Astrocyte (in vitro differentiated cells and primary cell): ENCODE measurements at regions not wholly inside any gene's neighbourhood (a gene's known extent, or its start where the extent isn't known, plus 50 kb on each side); places are given as distances from the start of the nearest gene placed in this dataset.
A peak's percentile ranks its signal among the peaks of the same experiment; 100 is the strongest.

Experiments used
- DNase-seq: peaks from one replicate; pipeline ENCODE4 v3.0.0-alpha.2; 2010; ENCODE audit warnings: low read depth
- FAIRE-seq: peaks from 2 replicates; lab custom pipeline; 2011; peaks lifted over from hg19 to GRCh38; lab: Jason Lieb, UNC
- H2AFZ ChIP-seq: 2 replicates; pipeline ENCODE4 v1.6.0; 2012; ENCODE audit warnings: low read depth, low read length, inconsistent platforms
- H3K27ac ChIP-seq: 2 replicates; pipeline ENCODE4 v1.5.1; 2011; ENCODE audit warnings: low read depth, low read length, inconsistent platforms
- H3K27me3 ChIP-seq: 2 replicates; pipeline ENCODE4 v1.6.0; 2011; ENCODE audit warnings: low read length, inconsistent platforms; ENCODE audit not compliant: insufficient read depth
- H3K36me3 ChIP-seq: 2 replicates; pipeline ENCODE4 v1.5.1; 2011; ENCODE audit warnings: low read length, inconsistent platforms; ENCODE audit not compliant: insufficient read depth
- H3K4me1 ChIP-seq: 2 replicates; pipeline ENCODE4 v1.5.1; 2011; ENCODE audit warnings: low read length, inconsistent platforms; ENCODE audit not compliant: insufficient read depth
- H3K4me2 ChIP-seq: 2 replicates; pipeline ENCODE4 v1.6.0; 2012; ENCODE audit warnings: low read length, inconsistent platforms
- H3K4me3 ChIP-seq: 2 replicates; pipeline ENCODE4 v1.5.1; 2011; ENCODE audit warnings: low read depth, mild to moderate bottlenecking, low read length, inconsistent platforms; ENCODE audit not compliant: insufficient read depth
- H3K79me2 ChIP-seq: 2 replicates; pipeline ENCODE4 v1.6.0; 2012; ENCODE audit warnings: mild to moderate bottlenecking, low read length, inconsistent platforms; ENCODE audit not compliant: insufficient read depth
- H3K9ac ChIP-seq: 2 replicates; pipeline ENCODE4 v1.6.0; 2012; ENCODE audit warnings: mild to moderate bottlenecking, low read length, inconsistent platforms
- H3K9me3 ChIP-seq: 2 replicates; pipeline ENCODE4 v1.5.1; 2012; ENCODE audit warnings: low read depth, mild to moderate bottlenecking, low read length, inconsistent platforms; ENCODE audit not compliant: insufficient read depth
- H4K20me1 ChIP-seq: 2 replicates; pipeline ENCODE4 v1.6.0; 2012; ENCODE audit warnings: low read length, inconsistent platforms; ENCODE audit not compliant: insufficient read depth
- H3K27ac Mint-ChIP-seq: one replicate; pipeline ENCODE4 v1.8.0; 2021; ENCODE audit warnings: mild to moderate bottlenecking, mixed read lengths; ENCODE audit not compliant: unreplicated experiment
- H3K27me3 Mint-ChIP-seq: one replicate; pipeline ENCODE4 v1.8.0; 2021; ENCODE audit warnings: low read depth, mixed read lengths; ENCODE audit not compliant: unreplicated experiment
- H3K36me3 Mint-ChIP-seq: one replicate; pipeline ENCODE4 v1.8.0; 2021; ENCODE audit warnings: low read depth, mixed read lengths; ENCODE audit not compliant: unreplicated experiment
- H3K4me1 Mint-ChIP-seq: one replicate; pipeline ENCODE4 v1.8.0; 2021; ENCODE audit warnings: low read depth, mixed read lengths; ENCODE audit not compliant: unreplicated experiment
- H3K4me3 Mint-ChIP-seq: one replicate; pipeline ENCODE4 v1.8.0; 2021; ENCODE audit warnings: mild to moderate bottlenecking, moderate library complexity, mixed read lengths; ENCODE audit not compliant: unreplicated experiment
- H3K9me3 Mint-ChIP-seq: one replicate; pipeline ENCODE4 v1.8.0; 2021; ENCODE audit warnings: mild to moderate bottlenecking, mixed read lengths; ENCODE audit not compliant: unreplicated experiment
- CTCF ChIP-seq: IDR thresholded peaks from 2 replicates; pipeline ENCODE4 v1.5.1; 2011; ENCODE audit warnings: low read depth, mild to moderate bottlenecking, inconsistent platforms, low read length, moderate library complexity; ENCODE audit not compliant: insufficient read depth
- EZH2 ChIP-seq: IDR thresholded peaks from 2 replicates; pipeline ENCODE4 v1.6.1; 2012; ENCODE audit warnings: mild to moderate bottlenecking, low read length, inconsistent platforms; ENCODE audit not compliant: insufficient read depth

- H4K20me1 ChIP-seq: no peaks in the 10 kb centered on the region
- no peaks in the 10 kb centered on the region for H3K79me2 ChIP-seq
- no peak overlapping the region for H3K4me2 ChIP-seq
- peaks cover 19% of the 10 kb centered on the region for H3K4me1 ChIP-seq
- no peak overlapping the region for H2AFZ ChIP-seq
- no peak overlapping the region for H3K4me3 ChIP-seq
- H3K36me3 ChIP-seq: no peaks in the 10 kb centered on the region
- Mint-ChIP-seq H3K27ac (no peak overlapping the region), H3K9me3 (peaks cover 19% of the 10 kb centered on the region), H3K4me3 (no peak overlapping the region), H3K4me1 (peaks cover 4% of the 10 kb centered on the region), H3K36me3 (no peaks in the 10 kb centered on the region), H3K27me3 (peaks cover 4% of the 10 kb centered on the region)
- TF ChIP-seq CTCF (no peak), EZH2 (no peak)
- FAIRE-seq: no peak
- peaks cover 3% of the 10 kb centered on the region for H3K9me3 ChIP-seq
- DNase-seq: no peak
- H3K27me3 ChIP-seq: no peaks in the 10 kb centered on the region
- no peak overlapping the region for H3K27ac ChIP-seq
- no peak overlapping the region for H3K9ac ChIP-seq
Observed at GRCh38 chr10:124336186-124336585, 82.5 kb downstream of the OAT start.

- Mint-ChIP-seq H3K4me1 (peaks cover 4% of the 10 kb centered on the region), H3K36me3 (no peaks in the 10 kb centered on the region), H3K27me3 (peaks cover 17% of the 10 kb centered on the region), H3K27ac (no peak overlapping the region), H3K9me3 (peaks cover 25% of the 10 kb centered on the region), H3K4me3 (no peak overlapping the region)
- Histone ChIP-seq H3K9me3 (peaks cover 6% of the 10 kb centered on the region), H3K79me2 (no peaks in the 10 kb centered on the region), H2AFZ (no peak overlapping the region), H4K20me1 (no peaks in the 10 kb centered on the region), H3K4me1 (no peaks in the 10 kb centered on the region), H3K36me3 (no peaks in the 10 kb centered on the region), H3K27ac (no peak overlapping the region), H3K9ac (no peak overlapping the region), H3K27me3 (peaks cover 4% of the 10 kb centered on the region), H3K4me2 (no peak overlapping the region), H3K4me3 (no peak overlapping the region)
- no peak for DNase-seq
- FAIRE-seq: no peak
- TF ChIP-seq CTCF: no peak
- no peak for TF ChIP-seq EZH2
Observed at GRCh38 chr10:124333931-124334330, 84.8 kb downstream of the OAT start.

GRCh38 chr10:124332426-124332825 lies 86.3 kb downstream of the OAT start:
- Histone ChIP-seq H3K36me3 (no peaks in the 10 kb centered on the region), H3K9ac (peak overlapping the region; percentile 29), H3K4me2 (no peak overlapping the region), H4K20me1 (no peaks in the 10 kb centered on the region), H3K27me3 (peaks cover 4% of the 10 kb centered on the region), H3K79me2 (no peaks in the 10 kb centered on the region), H2AFZ (no peak overlapping the region), H3K4me3 (no peak overlapping the region), H3K4me1 (no peaks in the 10 kb centered on the region), H3K9me3 (peaks cover 6% of the 10 kb centered on the region), H3K27ac (peak overlapping the region; percentile 62)
- FAIRE-seq (peak; percentile 13), DNase-seq (peak; percentile 41)
- H3K9me3 Mint-ChIP-seq: peaks cover 28% of the 10 kb centered on the region
- peak overlapping the region; percentile 47 for H3K27ac Mint-ChIP-seq
- H3K36me3 Mint-ChIP-seq: no peaks in the 10 kb centered on the region
- H3K4me1 Mint-ChIP-seq: peaks cover 4% of the 10 kb centered on the region
- no peak overlapping the region for H3K4me3 Mint-ChIP-seq
- TF ChIP-seq CTCF (no peak), EZH2 (no peak)
- peaks cover 24% of the 10 kb centered on the region for H3K27me3 Mint-ChIP-seq
